Gastrocnemius medialis (tissue), 4 donors: ENCODE measurements at regions not wholly inside any gene's neighbourhood (a gene's known extent, or its start where the extent isn't known, plus 50 kb on each side); places are given as distances from the start of the nearest gene placed in this dataset.

Experiments used
- ATAC-seq, 2 donors: fragments of 150-250 bp; one replicate each; pipeline ENCODE4 v1.9.1; 2016
- DNase-seq, 2 donors: peaks; one replicate each; pipeline ENCODE4 v3.0.0-alpha.2; 2019
- H3K27ac ChIP-seq, 4 donors: fragments of 200-600 bp; sonication (generic); 1 replicate in 1 of 4; 2 replicates in 3 of 4; pipeline ENCODE4 v1.5.1; 2016 to 2018; ENCODE audit warnings: mild to moderate bottlenecking in 2 of 4, moderate library complexity in 1 of 4
- H3K27me3 ChIP-seq, 3 donors: fragments of 200-600 bp; sonication (generic) in 2 of 3; 1 replicate in 1 of 3; 2 replicates in 2 of 3; pipeline versions ENCODE4 v1.5.1 to v1.6.0; 2016 to 2019; ENCODE audit warnings: mild to moderate bottlenecking in 1 of 3, moderate library complexity in 1 of 3
- H3K36me3 ChIP-seq, 2 donors: fragments of 200-600 bp; sonication (generic) in 1 of 2; one replicate each; pipeline ENCODE4 v1.5.1; 2017 to 2018
- H3K4me1 ChIP-seq, 2 donors: fragments of 200-600 bp; sonication (generic) in 1 of 2; one replicate each; pipeline ENCODE4 v1.5.1; 2016 to 2017; ENCODE audit warnings: mild to moderate bottlenecking in 2 of 2
- H3K4me3 ChIP-seq, 4 donors: fragments of 200-600 bp; sonication (generic) in 3 of 4; 1 replicate in 1 of 4; 2 replicates in 3 of 4; pipeline ENCODE4 v1.5.1; 2016 to 2019; ENCODE audit warnings: mild to moderate bottlenecking in 2 of 4
- H3K9me3 ChIP-seq, 3 donors: fragments of 200-600 bp; sonication (generic) in 2 of 3; 1 replicate in 1 of 3; 2 replicates in 2 of 3; pipeline ENCODE4 v1.5.1; 2016 to 2019
- CTCF ChIP-seq, 5 experiments: fragments of 450-650 bp in 3 of 5; fragments of 200-600 bp in 2 of 5; sonication (generic) in 2 of 5; IDR thresholded peaks in 4 of 5; conservative IDR thresholded peaks in 1 of 5; 1 replicate in 4 of 5; 2 replicates in 1 of 5; pipeline ENCODE4 v1.5.1; 2016 to 2019; ENCODE audit warnings: antibody characterized with exemption in 5 of 5, mild to moderate bottlenecking in 3 of 5, moderate library complexity in 3 of 5
- POLR2A ChIP-seq, 2 donors: fragments of 450-650 bp; IDR thresholded peaks; one replicate each; pipeline ENCODE4 v1.6.1; 2017; ENCODE audit warnings: antibody characterized with exemption in 2 of 2, mild to moderate bottlenecking in 2 of 2, moderate library complexity in 2 of 2
- in situ Hi-C, 4 donors: fragments of 200-750 bp; cut with MboI; loops; one replicate each; pipeline versions ENCODE4 v1.15.0 to v1.8.0; 2017; ENCODE audit warnings: low sequenced_read_pairs in 4 of 4
- intact Hi-C: fragments of 100-400 bp; cut with DNase I; formaldehyde crosslinking; loops from one replicate; pipeline ENCODE4 v1.15.1; 2023; ENCODE audit warnings: low total_unique reads

- intact Hi-C loops: no loop called here
- no peak for DNase-seq
These were observed 368.1 kb upstream of the MARCKS start for GRCh38 chr6:113488812-113489685.

DNA sequence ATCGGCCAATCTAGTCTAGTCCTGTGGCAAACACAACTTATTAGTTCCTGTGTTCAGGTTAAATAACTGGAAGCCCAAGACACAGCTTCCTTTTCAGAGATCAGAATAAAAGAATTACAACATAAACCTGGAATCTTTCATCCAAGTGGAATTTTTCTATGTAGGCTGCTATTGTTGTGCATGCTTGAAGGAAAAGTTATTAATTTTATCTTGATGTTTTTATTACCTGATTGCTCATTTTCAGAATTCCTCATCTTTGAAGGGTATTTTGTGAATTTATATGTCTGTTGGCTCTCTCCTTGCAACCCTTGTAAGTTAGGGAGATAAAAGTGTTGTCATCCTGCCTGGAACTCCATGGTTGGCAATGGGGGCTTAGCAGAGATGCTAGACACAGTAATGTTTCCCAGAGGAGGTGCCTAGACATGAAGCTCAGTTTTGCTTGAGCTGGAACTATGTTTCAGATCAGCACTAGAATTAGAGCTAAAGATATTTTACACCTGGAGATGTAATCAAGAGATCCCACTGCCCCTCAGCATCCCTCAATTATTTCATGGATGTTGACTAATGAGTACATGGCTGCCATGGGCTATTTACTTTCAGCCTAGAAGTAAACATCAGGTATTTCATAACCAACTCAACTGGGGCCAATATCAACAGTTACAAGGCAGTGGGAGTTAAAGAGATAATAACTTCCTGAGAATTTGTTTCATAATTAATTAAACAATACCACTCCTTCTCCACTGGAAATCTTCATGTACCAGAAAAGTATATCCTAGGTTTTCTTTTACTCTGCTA lies 367.0 kb upstream of the MARCKS start:
- H3K9me3 ChIP-seq: no peaks in the 10 kb centered on the region
- H3K4me1 ChIP-seq: no peaks in the 10 kb centered on the region
- no peak overlapping the region for H3K4me3 ChIP-seq
- TF ChIP-seq POLR2A (IDR thresholded peaks at IDR 0.05) (no peak), CTCF (IDR thresholded peaks at IDR 0.05 in 4 of 5, conservative IDR thresholded peaks at IDR 0.05 in 1 of 5) (no peak)
- no peaks in the 10 kb centered on the region for H3K27me3 ChIP-seq
- ATAC-seq: no peak
- H3K27ac ChIP-seq: no peak overlapping the region
- in situ Hi-C loops (no loop called here), intact Hi-C loops (no loop called here)
- no peak for DNase-seq
- H3K36me3 ChIP-seq: no peaks in the 10 kb centered on the region

More at GRCh38 chr6:113488812-113489685, 368.1 kb upstream of the MARCKS start:
- in situ Hi-C loops: no loop called here
- Histone ChIP-seq H3K4me3 (no peak overlapping the region), H3K27ac (no peak overlapping the region), H3K27me3 (no peaks in the 10 kb centered on the region), H3K36me3 (no peaks in the 10 kb centered on the region), H3K9me3 (no peaks in the 10 kb centered on the region), H3K4me1 (no peaks in the 10 kb centered on the region)
- no peak for ATAC-seq
- no peak for TF ChIP-seq POLR2A (IDR thresholded peaks at IDR 0.05)
- no peak for TF ChIP-seq CTCF (IDR thresholded peaks at IDR 0.05 in 4 of 5, conservative IDR thresholded peaks at IDR 0.05 in 1 of 5)

GRCh38 chr6:113491376-113491775 lies 365.8 kb upstream of the MARCKS start:
- no peaks in the 10 kb centered on the region for H3K27me3 ChIP-seq
- DNase-seq (no peak), ATAC-seq (no peak)
- H3K4me3 ChIP-seq: no peak overlapping the region
- in situ Hi-C loops: no loop called here
- H3K36me3 ChIP-seq: no peaks in the 10 kb centered on the region
- H3K4me1 ChIP-seq: no peaks in the 10 kb centered on the region
- TF ChIP-seq CTCF (IDR thresholded peaks at IDR 0.05 in 4 of 5, conservative IDR thresholded peaks at IDR 0.05 in 1 of 5): no peak
- TF ChIP-seq POLR2A (IDR thresholded peaks at IDR 0.05): no peak
- H3K27ac ChIP-seq: no peak overlapping the region
- no peaks in the 10 kb centered on the region for H3K9me3 ChIP-seq
- intact Hi-C loops: no loop called here

DNA sequence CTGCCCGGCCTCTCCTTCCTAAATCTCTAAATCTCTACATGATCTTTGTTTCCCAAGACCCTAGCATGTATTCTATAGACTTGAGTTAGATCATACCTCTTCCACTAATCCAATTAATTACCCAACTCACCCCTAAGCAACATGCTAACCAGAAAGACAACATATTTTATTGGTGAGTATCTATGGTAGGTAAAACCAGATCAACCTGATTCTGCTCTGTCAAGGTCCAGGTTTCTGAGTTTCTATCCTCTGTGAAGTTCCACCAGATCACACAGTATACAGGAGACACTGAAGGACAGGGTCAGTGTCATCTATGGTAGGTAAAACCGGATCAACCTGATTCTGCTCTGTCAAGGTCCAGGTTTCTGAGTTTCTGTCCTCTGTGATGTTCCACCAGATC lies 363.2 kb upstream of the MARCKS start:
- in situ Hi-C loops (no loop called here), intact Hi-C loops (no loop called here)
- H3K27me3 ChIP-seq: no peaks in the 10 kb centered on the region
- ATAC-seq (no peak), DNase-seq (no peak)
- H3K9me3 ChIP-seq: no peaks in the 10 kb centered on the region
- no peak overlapping the region for H3K27ac ChIP-seq
- no peak overlapping the region for H3K4me3 ChIP-seq
- no peaks in the 10 kb centered on the region for H3K4me1 ChIP-seq
- TF ChIP-seq POLR2A (IDR thresholded peaks at IDR 0.05) (no peak), CTCF (IDR thresholded peaks at IDR 0.05 in 4 of 5, conservative IDR thresholded peaks at IDR 0.05 in 1 of 5) (no peak)
- H3K36me3 ChIP-seq: no peaks in the 10 kb centered on the region
